ENCODE measurements at regions not wholly inside any gene's neighbourhood (a gene's known extent, or its start where the extent isn't known, plus 50 kb on each side); places are given as distances from the start of the nearest gene placed in this dataset.

DNA sequence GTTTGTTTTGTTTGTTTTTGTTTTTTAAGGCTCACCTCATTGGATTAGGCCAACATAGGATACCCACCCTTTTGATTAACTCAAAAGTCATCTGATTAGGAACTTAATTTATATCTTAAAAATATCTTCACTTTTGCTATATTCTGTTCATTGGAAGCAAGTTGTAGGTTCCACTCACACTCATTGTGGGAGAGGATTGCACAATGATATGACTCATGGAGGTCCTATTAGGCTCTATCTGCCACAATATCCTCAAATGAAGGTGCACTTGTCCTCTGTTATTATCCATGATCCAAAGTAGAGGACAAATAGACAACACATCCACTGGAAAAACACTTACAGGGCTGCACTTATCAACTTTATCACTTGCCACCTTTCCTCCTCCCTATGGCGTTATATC is 60.5 kb upstream of the ADAMTS3 start:
- no peaks in the 10 kb centered on the region for H3K36me3 ChIP-seq (ENCODE audit: control insufficient read depth in 2 of 2, extremely low read depth in 1 of 2, insufficient read depth in 2 of 2, low read length in 2 of 2)
- CTCF ChIA-PET = no interaction called here
- no peaks in the 10 kb centered on the region for H3K4me1 ChIP-seq (ENCODE audit: control insufficient read depth, extremely low read depth, insufficient read depth, low read length)
- H3K4me2 ChIP-seq (ENCODE audit: insufficient read depth, low read length) = no peak overlapping the region
- POLR2A ChIA-PET = no interaction called here
- no peak overlapping the region for H2AFZ ChIP-seq (ENCODE audit: low read depth, low read length)
- H3K79me2 ChIP-seq (ENCODE audit: control insufficient read depth, insufficient read depth, low read length) = no peaks in the 10 kb centered on the region
- FAIRE-seq (no peak), DNase-seq (ENCODE audit: low read depth, low spot score) (no peak)
- no peaks in the 10 kb centered on the region for H3K9me3 ChIP-seq (replicated peaks; ENCODE audit: control insufficient read depth, insufficient read depth, low read length)
- dilution Hi-C loops (cut with MboI; ENCODE audit: extremely low pct_ligation_motif_present, low sequenced_read_pairs) = no loop called here
- H4K20me1 ChIP-seq (replicated peaks; ENCODE audit: control insufficient read depth, extremely low read depth, insufficient read depth, low read length) = no peaks in the 10 kb centered on the region
- no peak overlapping the region for H3K27ac ChIP-seq (ENCODE audit: insufficient read depth, low read depth, low read length)
- no peaks in the 10 kb centered on the region for H3K27me3 ChIP-seq (ENCODE audit: control insufficient read depth in 2 of 2, insufficient read depth in 2 of 2, low read length in 2 of 2)
- BruUV-seq (replicated peaks) = no TSS peak
- TF ChIP-seq POLR2A (IDR thresholded peaks at IDR 0.05; ENCODE audit: low read depth, low read length) (no peak), EZH2 (IDR thresholded peaks at IDR 0.05; ENCODE audit: borderline replicate concordance, low read depth, low read length, severe bottlenecking) (no peak), FOS (IDR thresholded peaks at IDR 0.05; ENCODE audit: borderline replicate concordance, insufficient read depth, low read length) (no peak), MYC (IDR thresholded peaks at IDR 0.05; ENCODE audit: low read depth, low read length) (no peak), GATA2 (IDR thresholded peaks at IDR 0.05; ENCODE audit: insufficient read depth, insufficient read length, low read depth, low read length) (no peak), POLR2AphosphoS5 (IDR thresholded peaks at IDR 0.05; ENCODE audit: insufficient read depth, low read depth, low read length) (no peak), JUN (IDR thresholded peaks at IDR 0.05; ENCODE audit: borderline replicate concordance, insufficient read depth, insufficient read length, low read depth) (no peak)
- TF ChIP-seq, protein P1, sequence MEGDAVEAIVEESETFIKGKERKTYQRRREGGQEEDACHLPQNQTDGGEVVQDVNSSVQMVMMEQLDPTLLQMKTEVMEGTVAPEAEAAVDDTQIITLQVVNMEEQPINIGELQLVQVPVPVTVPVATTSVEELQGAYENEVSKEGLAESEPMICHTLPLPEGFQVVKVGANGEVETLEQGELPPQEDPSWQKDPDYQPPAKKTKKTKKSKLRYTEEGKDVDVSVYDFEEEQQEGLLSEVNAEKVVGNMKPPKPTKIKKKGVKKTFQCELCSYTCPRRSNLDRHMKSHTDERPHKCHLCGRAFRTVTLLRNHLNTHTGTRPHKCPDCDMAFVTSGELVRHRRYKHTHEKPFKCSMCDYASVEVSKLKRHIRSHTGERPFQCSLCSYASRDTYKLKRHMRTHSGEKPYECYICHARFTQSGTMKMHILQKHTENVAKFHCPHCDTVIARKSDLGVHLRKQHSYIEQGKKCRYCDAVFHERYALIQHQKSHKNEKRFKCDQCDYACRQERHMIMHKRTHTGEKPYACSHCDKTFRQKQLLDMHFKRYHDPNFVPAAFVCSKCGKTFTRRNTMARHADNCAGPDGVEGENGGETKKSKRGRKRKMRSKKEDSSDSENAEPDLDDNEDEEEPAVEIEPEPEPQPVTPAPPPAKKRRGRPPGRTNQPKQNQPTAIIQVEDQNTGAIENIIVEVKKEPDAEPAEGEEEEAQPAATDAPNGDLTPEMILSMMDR (IDR thresholded peaks at IDR 0.05; ENCODE audit: extremely low read depth in 1 of 2, insufficient read depth in 1 of 2, low read depth in 1 of 2, low read length in 2 of 2) = no peak
- TF ChIP-seq, protein P2, sequence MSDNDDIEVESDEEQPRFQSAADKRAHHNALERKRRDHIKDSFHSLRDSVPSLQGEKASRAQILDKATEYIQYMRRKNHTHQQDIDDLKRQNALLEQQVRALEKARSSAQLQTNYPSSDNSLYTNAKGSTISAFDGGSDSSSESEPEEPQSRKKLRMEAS (IDR thresholded peaks at IDR 0.05; ENCODE audit: insufficient read depth, insufficient read length) = no peak
- no peaks in the 10 kb centered on the region for H3K9me1 ChIP-seq (replicated peaks; ENCODE audit: control insufficient read depth, extremely low read depth, insufficient read depth, low read length)
- intact Hi-C loops (cut with micrococcal nuclease) = no loop called here
- no peak overlapping the region for H3K4me3 ChIP-seq (replicated peaks in 1 of 3; ENCODE audit: insufficient read depth in 1 of 3, low read depth in 1 of 3, low read length in 3 of 3)
- no peak overlapping the region for H3K9ac ChIP-seq (replicated peaks; ENCODE audit: extremely low read depth, insufficient read depth, low read length)
